ENCODE measurements at regions not wholly inside any gene's neighbourhood (a gene's known extent, or its start where the extent isn't known, plus 50 kb on each side); places are given as distances from the start of the nearest gene placed in this dataset.

DNA sequence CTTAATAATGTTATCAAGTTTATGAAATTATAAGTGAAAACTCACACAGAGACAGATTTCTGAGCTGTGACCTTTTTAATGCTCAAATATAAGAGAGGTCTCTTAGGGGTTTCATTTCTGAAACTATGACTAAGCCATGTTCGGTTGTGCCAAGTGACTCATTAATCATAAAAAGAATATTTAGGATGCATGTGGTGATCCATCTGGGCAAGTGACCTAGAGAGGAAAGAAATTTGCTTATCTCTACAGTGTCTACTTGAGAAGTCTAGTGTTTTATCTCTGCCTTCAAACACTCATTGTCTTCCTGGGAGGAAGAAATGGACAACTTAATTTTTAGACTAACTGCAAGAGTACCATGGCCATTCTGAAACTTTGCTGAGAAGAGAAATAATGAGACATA, 545.3 kb upstream of the GRID2 start:
- TF ChIP-seq POLR2A (IDR thresholded peaks at IDR 0.05) = no peak
- no peak for TF ChIP-seq EP300 (IDR thresholded peaks at IDR 0.05)
- TF ChIP-seq POLR2AphosphoS5 (IDR thresholded peaks at IDR 0.05) = no peak
